Testis (tissue), 2 donors: ENCODE measurements at regions not wholly inside any gene's neighbourhood (a gene's known extent, or its start where the extent isn't known, plus 50 kb on each side); places are given as distances from the start of the nearest gene placed in this dataset.

Source experiments
- POLR2A ChIP-seq: fragments of 450-650 bp; IDR thresholded peaks from one replicate; pipeline ENCODE4 v1.6.1; 2017; ENCODE audit warnings: antibody characterized with exemption, mild to moderate bottlenecking, moderate library complexity
- TF ChIP-seq, protein P1 (sequence below), 3 experiments: fragments of 450-650 bp in 2 of 3; fragments of 200-600 bp in 1 of 3; sonication (generic) in 1 of 3; IDR thresholded peaks; one replicate each; pipeline ENCODE4 v1.5.1; 2016 to 2019; ENCODE audit warnings: antibody characterized with exemption in 3 of 3, mild to moderate bottlenecking in 2 of 3, moderate library complexity in 1 of 3

GRCh38 chr10:129120441-129120840 is 346.6 kb upstream of the MGMT start:
- TF ChIP-seq, protein P1, sequence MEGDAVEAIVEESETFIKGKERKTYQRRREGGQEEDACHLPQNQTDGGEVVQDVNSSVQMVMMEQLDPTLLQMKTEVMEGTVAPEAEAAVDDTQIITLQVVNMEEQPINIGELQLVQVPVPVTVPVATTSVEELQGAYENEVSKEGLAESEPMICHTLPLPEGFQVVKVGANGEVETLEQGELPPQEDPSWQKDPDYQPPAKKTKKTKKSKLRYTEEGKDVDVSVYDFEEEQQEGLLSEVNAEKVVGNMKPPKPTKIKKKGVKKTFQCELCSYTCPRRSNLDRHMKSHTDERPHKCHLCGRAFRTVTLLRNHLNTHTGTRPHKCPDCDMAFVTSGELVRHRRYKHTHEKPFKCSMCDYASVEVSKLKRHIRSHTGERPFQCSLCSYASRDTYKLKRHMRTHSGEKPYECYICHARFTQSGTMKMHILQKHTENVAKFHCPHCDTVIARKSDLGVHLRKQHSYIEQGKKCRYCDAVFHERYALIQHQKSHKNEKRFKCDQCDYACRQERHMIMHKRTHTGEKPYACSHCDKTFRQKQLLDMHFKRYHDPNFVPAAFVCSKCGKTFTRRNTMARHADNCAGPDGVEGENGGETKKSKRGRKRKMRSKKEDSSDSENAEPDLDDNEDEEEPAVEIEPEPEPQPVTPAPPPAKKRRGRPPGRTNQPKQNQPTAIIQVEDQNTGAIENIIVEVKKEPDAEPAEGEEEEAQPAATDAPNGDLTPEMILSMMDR (IDR thresholded peaks at IDR 0.05): no peak
- TF ChIP-seq POLR2A: no peak
